ENCODE measurements at regions not wholly inside any gene's neighbourhood (a gene's known extent, or its start where the extent isn't known, plus 50 kb on each side); places are given as distances from the start of the nearest gene placed in this dataset.

GRCh38 chr15:37252530-37252929 is 152.2 kb upstream of the MEIS2 start:
- in situ Hi-C loops (cut with MboI; ENCODE audit: low pct_ligation_motif_present in 1 of 4, low pct_unique_long_range_greater_than_20kb in 1 of 4, low sequenced_read_pairs in 3 of 4) = no loop called here

GRCh38 chr15:37253877-37254276 is 153.5 kb upstream of the MEIS2 start:
- no peaks in the 10 kb centered on the region for H3K36me3 ChIP-seq
- H3K27me3 ChIP-seq = no peaks in the 10 kb centered on the region
- intact Hi-C loops (cut with DNase I; ENCODE audit: low total_unique reads) = no loop called here
- in situ Hi-C loops (cut with MboI; ENCODE audit: low pct_ligation_motif_present in 1 of 4, low pct_unique_long_range_greater_than_20kb in 1 of 4, low sequenced_read_pairs in 3 of 4) = no loop called here
- H3K4me1 ChIP-seq = no peaks in the 10 kb centered on the region
- TF ChIP-seq POLR2AphosphoS5 (IDR thresholded peaks at IDR 0.05) = no peak
- TF ChIP-seq EP300 (IDR thresholded peaks at IDR 0.05; ENCODE audit: low read depth) = no peak
- no peak for TF ChIP-seq CTCF (IDR thresholded peaks at IDR 0.05)
- TF ChIP-seq POLR2A (IDR thresholded peaks at IDR 0.05) = no peak
- WGBS, 2 donors (ENCODE audit: low coverage in 1 of 2) = 73 to 75% methylated on average over 7 of the region's 7 CpGs
- no peaks in the 10 kb centered on the region for H3K9me3 ChIP-seq
- H3K27ac ChIP-seq = no peak overlapping the region
- H3K4me3 ChIP-seq = no peak overlapping the region
- no peak for DNase-seq

More at GRCh38 chr15:37252530-37252929, 152.2 kb upstream of the MEIS2 start:
- H3K36me3 ChIP-seq = no peaks in the 10 kb centered on the region
- H3K27ac ChIP-seq = no peak overlapping the region
- intact Hi-C loops (cut with DNase I; ENCODE audit: low total_unique reads) = no loop called here
- no peak for DNase-seq
- no peaks in the 10 kb centered on the region for H3K27me3 ChIP-seq
- H3K9me3 ChIP-seq = no peaks in the 10 kb centered on the region
- no peak for TF ChIP-seq EP300 (IDR thresholded peaks at IDR 0.05; ENCODE audit: low read depth)
- TF ChIP-seq POLR2A (IDR thresholded peaks at IDR 0.05) = no peak
- no peak for TF ChIP-seq CTCF (IDR thresholded peaks at IDR 0.05)
- TF ChIP-seq POLR2AphosphoS5 (IDR thresholded peaks at IDR 0.05) = no peak
- H3K4me1 ChIP-seq = no peaks in the 10 kb centered on the region
- WGBS, 2 donors (ENCODE audit: low coverage in 1 of 2) = 76% methylated on average over 3 of the region's 3 CpGs; no CpG with 5 or more reads in 1 of the 2 donors
- H3K4me3 ChIP-seq = no peak overlapping the region

GRCh38 chr15:37260255-37260654 is 159.9 kb upstream of the MEIS2 start:
- no peaks in the 10 kb centered on the region for H3K4me1 ChIP-seq
- intact Hi-C loops (cut with DNase I; ENCODE audit: low total_unique reads) (no loop called here), in situ Hi-C loops (cut with MboI; ENCODE audit: low pct_ligation_motif_present in 1 of 4, low pct_unique_long_range_greater_than_20kb in 1 of 4, low sequenced_read_pairs in 3 of 4) (no loop called here)
- no peak for TF ChIP-seq CTCF (IDR thresholded peaks at IDR 0.05)
- H3K27me3 ChIP-seq = no peaks in the 10 kb centered on the region
- H3K27ac ChIP-seq = no peak overlapping the region
- no peak overlapping the region for H3K4me3 ChIP-seq
- H3K36me3 ChIP-seq = no peaks in the 10 kb centered on the region
- DNase-seq = no peak
- no peaks in the 10 kb centered on the region for H3K9me3 ChIP-seq

- WGBS, 2 donors (ENCODE audit: low coverage in 1 of 2) = 92% methylated on average over 4 of the region's 4 CpGs; no CpG with 5 or more reads in 1 of the 2 donors
- Histone ChIP-seq H3K9me3 (no peaks in the 10 kb centered on the region), H3K27ac (no peak overlapping the region), H3K27me3 (no peaks in the 10 kb centered on the region), H3K4me3 (no peak overlapping the region), H3K4me1 (no peaks in the 10 kb centered on the region), H3K36me3 (no peaks in the 10 kb centered on the region)
- TF ChIP-seq EP300 (IDR thresholded peaks at IDR 0.05; ENCODE audit: low read depth) (no peak), POLR2A (IDR thresholded peaks at IDR 0.05) (no peak), POLR2AphosphoS5 (IDR thresholded peaks at IDR 0.05) (no peak), CTCF (IDR thresholded peaks at IDR 0.05) (no peak)
- no peak for DNase-seq
- intact Hi-C loops (cut with DNase I; ENCODE audit: low total_unique reads) = no loop called here
- in situ Hi-C loops (cut with MboI; ENCODE audit: low pct_ligation_motif_present in 1 of 4, low pct_unique_long_range_greater_than_20kb in 1 of 4, low sequenced_read_pairs in 3 of 4) = no loop called here
Observed at GRCh38 chr15:37261685-37262084, 161.3 kb upstream of the MEIS2 start.
